IPS-18a (cell line): ENCODE measurements at regions not wholly inside any gene's neighbourhood (a gene's known extent, or its start where the extent isn't known, plus 50 kb on each side); places are given as distances from the start of the nearest gene placed in this dataset.

Experiments
- H3K27ac ChIP-seq: one replicate; pipeline ENCODE4 v1.5.1; 2013; ENCODE audit warnings: low read length
- H3K27me3 ChIP-seq: one replicate; pipeline ENCODE4 v1.6.1; 2013; ENCODE audit warnings: mild to moderate bottlenecking, low read length; ENCODE audit not compliant: control insufficient read depth, insufficient read depth
- H3K36me3 ChIP-seq: one replicate; pipeline ENCODE4 v1.6.1; 2013; ENCODE audit warnings: low read depth, low read length; ENCODE audit not compliant: control insufficient read depth
- H3K4me1 ChIP-seq: one replicate; pipeline ENCODE4 v1.6.1; 2013; ENCODE audit warnings: low read depth, low read length; ENCODE audit not compliant: control insufficient read depth
- H3K4me3 ChIP-seq: one replicate; pipeline ENCODE4 v1.5.1; 2013; ENCODE audit warnings: low read length
- H3K9ac ChIP-seq: one replicate; pipeline ENCODE4 v1.6.1; 2013; ENCODE audit warnings: mild to moderate bottlenecking, low read length, moderate library complexity
- H3K9me3 ChIP-seq: one replicate; pipeline ENCODE4 v1.6.1; 2013; ENCODE audit warnings: low read depth, low read length; ENCODE audit not compliant: control insufficient read depth

DNA sequence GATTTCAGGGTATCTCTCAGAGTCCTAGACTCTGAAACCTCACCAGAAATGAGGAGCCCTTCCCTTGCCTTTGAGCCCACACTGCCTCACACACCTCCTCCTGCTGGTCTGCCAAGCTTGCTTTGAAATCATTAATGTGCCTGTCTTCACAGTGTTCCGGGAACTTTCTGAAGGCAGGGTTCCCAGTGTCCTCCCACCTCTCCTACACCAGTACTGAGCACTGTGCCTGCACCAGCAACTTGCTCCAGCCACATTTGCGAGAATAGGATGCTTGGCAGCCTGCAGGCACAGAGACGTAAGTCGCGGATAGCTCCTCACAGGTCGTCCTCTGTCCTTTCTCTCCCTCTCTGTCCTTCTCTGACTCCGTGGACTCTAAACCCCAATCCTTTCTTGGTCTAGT lies 408.4 kb upstream of the EEF2KMT start:
- H3K27ac ChIP-seq: no peak overlapping the region
- no peaks in the 10 kb centered on the region for H3K9me3 ChIP-seq
- peaks cover 6% of the 10 kb centered on the region for H3K4me1 ChIP-seq
- H3K36me3 ChIP-seq: no peaks in the 10 kb centered on the region
- H3K4me3 ChIP-seq: no peak overlapping the region
- no peak overlapping the region for H3K9ac ChIP-seq
- no peaks in the 10 kb centered on the region for H3K27me3 ChIP-seq

GRCh38 chr16:5505091-5505887 lies 407.7 kb upstream of the EEF2KMT start:
- Histone ChIP-seq H3K4me3 (no peak overlapping the region), H3K9ac (no peak overlapping the region), H3K27ac (no peak overlapping the region), H3K36me3 (no peaks in the 10 kb centered on the region), H3K27me3 (no peaks in the 10 kb centered on the region), H3K9me3 (no peaks in the 10 kb centered on the region), H3K4me1 (no peaks in the 10 kb centered on the region)

GRCh38 chr16:5504064-5504781 lies 406.6 kb upstream of the EEF2KMT start:
- no peak overlapping the region for H3K9ac ChIP-seq
- H3K27me3 ChIP-seq: no peaks in the 10 kb centered on the region
- H3K4me1 ChIP-seq: no peaks in the 10 kb centered on the region
- H3K9me3 ChIP-seq: no peaks in the 10 kb centered on the region
- H3K36me3 ChIP-seq: no peaks in the 10 kb centered on the region
- H3K27ac ChIP-seq: no peak overlapping the region
- H3K4me3 ChIP-seq: no peak overlapping the region

DNA sequence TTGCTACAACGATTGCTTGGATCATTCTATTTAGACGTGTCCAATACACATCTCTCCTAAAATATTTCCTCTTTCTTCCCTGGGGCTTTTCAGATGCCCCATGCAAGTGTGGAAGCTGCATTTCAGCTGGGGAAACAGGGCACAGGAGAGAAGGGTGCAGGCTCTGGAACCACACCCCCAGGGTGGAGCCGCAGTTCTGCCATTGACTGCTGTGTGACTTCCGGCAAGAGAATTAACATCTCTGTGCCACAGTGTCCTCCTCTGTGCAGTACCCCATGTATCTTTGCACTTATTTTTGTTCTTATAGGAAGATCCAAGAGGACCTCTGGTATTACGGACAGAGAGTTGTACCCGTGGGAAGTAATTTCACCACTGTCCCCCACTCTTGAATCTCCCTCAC lies 405.3 kb upstream of the EEF2KMT start:
- Histone ChIP-seq H3K9ac (no peak overlapping the region), H3K36me3 (no peaks in the 10 kb centered on the region), H3K27me3 (no peaks in the 10 kb centered on the region), H3K4me3 (no peak overlapping the region), H3K27ac (no peak overlapping the region), H3K9me3 (no peaks in the 10 kb centered on the region), H3K4me1 (peaks cover 5% of the 10 kb centered on the region)

DNA sequence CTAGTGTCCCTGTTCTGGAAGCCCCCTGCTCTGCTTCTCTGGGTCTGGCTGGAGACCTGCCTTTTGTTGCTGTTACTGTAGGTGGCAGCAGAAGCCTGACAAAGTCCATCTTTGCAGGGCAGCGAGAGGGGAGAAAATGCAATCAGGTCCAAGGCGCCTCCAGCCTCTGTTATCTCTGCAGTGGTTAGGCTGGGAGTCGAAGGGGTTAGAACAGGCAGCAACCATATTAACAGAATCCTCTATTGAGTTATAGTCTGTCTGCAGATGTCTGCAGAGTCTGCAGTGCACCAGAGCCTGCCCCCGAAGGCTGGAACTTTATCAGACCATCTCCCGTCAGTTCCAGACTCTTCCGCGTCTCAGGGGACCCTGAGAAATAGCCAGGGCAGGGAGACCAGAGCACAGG lies 404.9 kb upstream of the EEF2KMT start:
- Histone ChIP-seq H3K4me1 (peaks cover 5% of the 10 kb centered on the region), H3K4me3 (no peak overlapping the region), H3K9ac (no peak overlapping the region), H3K27ac (no peak overlapping the region), H3K36me3 (no peaks in the 10 kb centered on the region), H3K27me3 (no peaks in the 10 kb centered on the region), H3K9me3 (no peaks in the 10 kb centered on the region)

- Histone ChIP-seq H3K9ac (no peak overlapping the region), H3K27ac (no peak overlapping the region), H3K4me3 (no peak overlapping the region), H3K9me3 (no peaks in the 10 kb centered on the region), H3K4me1 (peaks cover 5% of the 10 kb centered on the region), H3K27me3 (no peaks in the 10 kb centered on the region), H3K36me3 (no peaks in the 10 kb centered on the region)
Measured at GRCh38 chr16:5500526-5500925, 402.9 kb upstream of the EEF2KMT start.

DNA sequence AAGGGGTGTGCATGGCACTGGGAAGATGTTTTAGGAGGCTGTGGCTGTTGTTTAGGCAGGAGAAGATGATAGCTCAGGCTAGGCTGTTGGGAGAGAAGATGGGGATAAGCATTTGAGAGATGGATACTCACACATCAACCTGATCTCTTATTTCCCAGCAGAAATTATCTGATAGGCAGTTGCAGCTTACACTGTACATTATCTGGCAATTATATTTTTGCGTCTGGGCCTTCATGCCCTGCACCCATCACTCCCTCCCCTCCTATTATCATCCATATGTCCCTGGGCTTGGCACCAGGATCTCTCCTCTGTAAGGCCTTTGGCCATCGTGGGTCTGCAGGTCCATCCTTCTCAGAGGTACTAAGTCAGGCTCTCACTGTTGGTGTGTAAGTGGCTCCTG lies 401.0 kb upstream of the EEF2KMT start:
- no peak overlapping the region for H3K27ac ChIP-seq
- H3K4me1 ChIP-seq: peaks cover 5% of the 10 kb centered on the region
- H3K9ac ChIP-seq: no peak overlapping the region
- H3K4me3 ChIP-seq: no peak overlapping the region
- no peaks in the 10 kb centered on the region for H3K36me3 ChIP-seq
- no peaks in the 10 kb centered on the region for H3K9me3 ChIP-seq
- H3K27me3 ChIP-seq: no peaks in the 10 kb centered on the region

DNA sequence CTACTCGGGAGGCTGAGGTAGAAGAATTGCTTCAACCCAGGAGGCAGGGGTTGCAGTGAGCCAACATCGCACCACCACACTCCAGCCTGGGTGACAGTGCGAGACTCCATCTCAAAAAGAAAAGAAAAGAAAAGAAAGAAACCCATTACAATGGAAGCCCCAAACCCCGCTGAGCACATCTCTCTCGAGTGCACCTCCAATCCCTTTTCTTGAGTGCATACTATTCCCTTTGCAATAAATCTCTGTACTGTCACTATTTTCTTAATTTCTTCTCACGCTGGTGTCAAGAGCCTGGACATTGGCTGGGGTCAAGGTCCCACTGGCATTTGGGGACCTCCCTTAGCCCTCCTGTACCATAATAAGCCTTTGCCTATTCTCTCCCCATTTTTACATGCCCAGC lies 398.4 kb upstream of the EEF2KMT start:
- no peak overlapping the region for H3K4me3 ChIP-seq
- no peak overlapping the region for H3K27ac ChIP-seq
- H3K4me1 ChIP-seq: peaks cover 5% of the 10 kb centered on the region
- no peaks in the 10 kb centered on the region for H3K36me3 ChIP-seq
- H3K27me3 ChIP-seq: no peaks in the 10 kb centered on the region
- H3K9me3 ChIP-seq: no peaks in the 10 kb centered on the region
- H3K9ac ChIP-seq: no peak overlapping the region

DNA sequence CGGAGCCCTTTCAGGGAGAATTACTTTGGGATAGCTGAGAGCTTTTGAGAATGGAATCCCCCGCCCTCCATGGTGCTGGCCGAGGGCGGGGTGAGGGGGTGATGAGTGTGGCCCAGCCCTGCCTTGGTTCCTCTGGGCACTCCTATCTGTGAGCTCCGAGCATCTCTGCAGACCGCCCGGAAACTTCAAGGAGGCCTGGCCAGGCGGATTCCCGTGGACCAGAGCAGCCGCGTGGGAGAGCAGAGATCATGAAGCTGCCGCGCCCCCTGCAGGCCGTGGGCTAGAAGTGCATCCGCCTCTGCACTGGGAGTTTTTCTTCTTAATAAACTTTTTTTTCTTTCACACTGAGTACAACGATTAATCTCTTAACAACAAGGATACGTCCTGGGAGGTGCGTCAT lies 392.9 kb upstream of the EEF2KMT start:
- Histone ChIP-seq H3K4me1 (no peaks in the 10 kb centered on the region), H3K27ac (no peak overlapping the region), H3K9me3 (no peaks in the 10 kb centered on the region), H3K27me3 (no peaks in the 10 kb centered on the region), H3K36me3 (no peaks in the 10 kb centered on the region), H3K4me3 (no peak overlapping the region), H3K9ac (no peak overlapping the region)

DNA sequence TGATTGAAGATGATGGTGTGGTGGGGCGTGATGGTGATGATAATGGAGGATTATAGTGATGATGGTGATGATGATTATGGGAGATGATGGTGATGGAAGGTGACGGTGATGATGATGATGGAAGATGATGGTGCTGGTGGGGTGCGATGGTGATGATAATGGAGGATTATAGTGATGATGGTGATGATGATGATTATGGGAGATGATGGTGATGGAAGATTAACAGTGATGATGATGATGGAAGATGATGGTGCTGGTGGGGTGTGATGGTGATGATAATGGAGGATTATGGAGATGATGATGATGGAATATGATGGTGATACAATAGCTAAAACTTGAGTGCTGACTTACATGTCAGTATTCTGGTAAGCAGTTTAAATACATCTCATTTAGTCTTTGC lies 391.0 kb upstream of the EEF2KMT start:
- Histone ChIP-seq H3K9ac (no peak overlapping the region), H3K4me3 (no peak overlapping the region), H3K9me3 (no peaks in the 10 kb centered on the region), H3K4me1 (no peaks in the 10 kb centered on the region), H3K27me3 (no peaks in the 10 kb centered on the region), H3K27ac (no peak overlapping the region), H3K36me3 (no peaks in the 10 kb centered on the region)

GRCh38 chr16:5487728-5488127 lies 390.1 kb upstream of the EEF2KMT start:
- Histone ChIP-seq H3K9me3 (no peaks in the 10 kb centered on the region), H3K4me3 (no peak overlapping the region), H3K36me3 (no peaks in the 10 kb centered on the region), H3K9ac (no peak overlapping the region), H3K4me1 (no peaks in the 10 kb centered on the region), H3K27ac (no peak overlapping the region), H3K27me3 (no peaks in the 10 kb centered on the region)

- no peaks in the 10 kb centered on the region for H3K27me3 ChIP-seq
- no peak overlapping the region for H3K27ac ChIP-seq
- H3K9ac ChIP-seq: no peak overlapping the region
- H3K36me3 ChIP-seq: no peaks in the 10 kb centered on the region
- H3K9me3 ChIP-seq: no peaks in the 10 kb centered on the region
- H3K4me1 ChIP-seq: peaks cover 24% of the 10 kb centered on the region
- H3K4me3 ChIP-seq: no peak overlapping the region
Measured at GRCh38 chr16:5482256-5482655, 384.7 kb upstream of the EEF2KMT start.
